GM23338 (cell line): ENCODE measurements at regions not wholly inside any gene's neighbourhood (a gene's known extent, or its start where the extent isn't known, plus 50 kb on each side); places are given as distances from the start of the nearest gene placed in this dataset.

ENCODE experiments used
- CREB1 ChIP-seq: fragments of 250-450 bp; sonication (Bioruptor Pico); IDR thresholded peaks from 2 replicates; pipeline ENCODE4 v1.5.0; 2020; ENCODE audit warnings: low read depth, mild to moderate bottlenecking, moderate library complexity
- ETS1 ChIP-seq: IDR thresholded peaks from 2 replicates; pipeline ENCODE4 v1.6.1; 2016; ENCODE audit warnings: antibody characterized with exemption
- EZH2 ChIP-seq: fragments of 200-600 bp; sonication (generic); IDR thresholded peaks from one replicate; pipeline ENCODE4 v1.8.0; 2017; ENCODE audit warnings: antibody characterized with exemption, mild to moderate bottlenecking, low read depth; ENCODE audit not compliant: unreplicated experiment
- EZH2phosphoT487 ChIP-seq: fragments of 200-600 bp; sonication (generic); IDR thresholded peaks from one replicate; pipeline ENCODE4 v1.8.1; 2018; ENCODE audit warnings: antibody characterized with exemption; ENCODE audit not compliant: unreplicated experiment
- JUNB ChIP-seq: IDR thresholded peaks from one replicate; pipeline ENCODE4 v1.6.1; 2016; ENCODE audit warnings: antibody characterized with exemption; ENCODE audit not compliant: unreplicated experiment
- NANOG ChIP-seq: IDR thresholded peaks from 2 replicates; pipeline ENCODE4 v1.6.1; 2016; ENCODE audit warnings: antibody characterized with exemption, borderline replicate concordance
- POLR2AphosphoS5 ChIP-seq: IDR thresholded peaks from 2 replicates; pipeline ENCODE4 v1.6.1; 2016; ENCODE audit warnings: antibody characterized with exemption, low read depth
- REST ChIP-seq: IDR thresholded peaks from one replicate; pipeline ENCODE4 v1.6.1; 2018; ENCODE audit warnings: antibody characterized with exemption; ENCODE audit not compliant: unreplicated experiment
- STAT1 ChIP-seq: IDR thresholded peaks from one replicate; pipeline ENCODE4 v1.6.1; 2016; ENCODE audit warnings: antibody characterized with exemption; ENCODE audit not compliant: unreplicated experiment
- ZNF114 ChIP-seq: fragments of 250-450 bp; sonication (Bioruptor Pico); IDR thresholded peaks from 2 replicates; pipeline ENCODE4 v1.5.0; 2020; ENCODE audit warnings: mild to moderate bottlenecking, moderate library complexity
- ZNF331 ChIP-seq: fragments of 250-450 bp; sonication (Bioruptor Pico); IDR thresholded peaks from 2 replicates; pipeline ENCODE4 v1.5.0; 2020; ENCODE audit warnings: low read depth, mild to moderate bottlenecking, moderate library complexity
- ZNF462 ChIP-seq: fragments of 250-450 bp; sonication (Bioruptor Pico); IDR thresholded peaks from 2 replicates; pipeline ENCODE4 v1.5.0; 2020; ENCODE audit warnings: mild to moderate bottlenecking, moderate library complexity
- TF ChIP-seq, protein P1 (sequence below), 2 experiments: fragments of 200-600 bp in 1 of 2; sonication (generic) in 1 of 2; conservative IDR thresholded peaks; 2 replicates each; pipeline versions ENCODE4 v1.5.1 to v1.6.1; 2016 to 2017; ENCODE audit warnings: antibody characterized with exemption in 2 of 2, low read depth in 2 of 2, mild to moderate bottlenecking in 2 of 2, moderate library complexity in 1 of 2

GRCh38 chr16:51067352-51067751 is 83.7 kb downstream of the SALL1 start:
- TF ChIP-seq, protein P1, sequence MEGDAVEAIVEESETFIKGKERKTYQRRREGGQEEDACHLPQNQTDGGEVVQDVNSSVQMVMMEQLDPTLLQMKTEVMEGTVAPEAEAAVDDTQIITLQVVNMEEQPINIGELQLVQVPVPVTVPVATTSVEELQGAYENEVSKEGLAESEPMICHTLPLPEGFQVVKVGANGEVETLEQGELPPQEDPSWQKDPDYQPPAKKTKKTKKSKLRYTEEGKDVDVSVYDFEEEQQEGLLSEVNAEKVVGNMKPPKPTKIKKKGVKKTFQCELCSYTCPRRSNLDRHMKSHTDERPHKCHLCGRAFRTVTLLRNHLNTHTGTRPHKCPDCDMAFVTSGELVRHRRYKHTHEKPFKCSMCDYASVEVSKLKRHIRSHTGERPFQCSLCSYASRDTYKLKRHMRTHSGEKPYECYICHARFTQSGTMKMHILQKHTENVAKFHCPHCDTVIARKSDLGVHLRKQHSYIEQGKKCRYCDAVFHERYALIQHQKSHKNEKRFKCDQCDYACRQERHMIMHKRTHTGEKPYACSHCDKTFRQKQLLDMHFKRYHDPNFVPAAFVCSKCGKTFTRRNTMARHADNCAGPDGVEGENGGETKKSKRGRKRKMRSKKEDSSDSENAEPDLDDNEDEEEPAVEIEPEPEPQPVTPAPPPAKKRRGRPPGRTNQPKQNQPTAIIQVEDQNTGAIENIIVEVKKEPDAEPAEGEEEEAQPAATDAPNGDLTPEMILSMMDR (conservative IDR thresholded peaks at IDR 0.05; ENCODE audit: low read depth in 2 of 2) = no peak
- TF ChIP-seq POLR2AphosphoS5 (no peak), REST (no peak), EZH2phosphoT487 (no peak), EZH2 (no peak), JUNB (no peak), NANOG (no peak), ZNF462 (CRISPR knock-in tag) (no peak), CREB1 (CRISPR knock-in tag) (no peak), STAT1 (no peak), ZNF114 (CRISPR knock-in tag) (no peak), ETS1 (no peak), ZNF331 (no peak)
